ENCODE measurements at regions not wholly inside any gene's neighbourhood (a gene's known extent, or its start where the extent isn't known, plus 50 kb on each side); places are given as distances from the start of the nearest gene placed in this dataset.

DNA sequence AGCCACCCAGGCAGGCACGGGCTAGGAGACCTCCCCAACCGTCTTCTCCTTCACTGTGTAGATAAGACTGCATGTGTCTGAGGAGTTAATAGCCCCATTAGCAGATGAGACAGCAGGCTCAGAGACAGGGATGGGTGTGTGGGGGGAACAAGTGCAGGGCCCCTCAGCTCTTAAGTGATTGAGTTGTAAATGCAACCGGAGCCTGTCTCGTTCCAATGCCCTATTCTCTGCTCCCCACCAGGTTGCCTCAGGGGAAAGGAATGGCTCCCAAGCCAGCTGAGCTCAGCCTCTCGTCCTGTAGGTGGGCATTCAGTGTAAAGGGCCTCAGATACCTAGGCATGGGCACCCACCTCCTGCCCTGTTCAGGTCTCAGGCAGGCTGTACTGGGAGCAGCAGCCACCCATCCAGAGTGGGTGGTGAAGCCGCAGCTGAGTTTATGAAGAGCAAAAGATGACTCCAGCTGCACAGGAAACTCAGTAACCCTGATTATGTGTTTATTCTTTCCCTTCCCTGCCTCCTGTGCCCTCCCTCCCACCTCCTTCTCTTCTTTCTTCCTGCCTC is 87.3 kb downstream of the PJA1 start:
- no peak for DNase-seq
- H3K27ac Mint-ChIP-seq: no peak overlapping the region
- no peaks in the 10 kb centered on the region for H3K27me3 Mint-ChIP-seq
- H3K36me3 Mint-ChIP-seq (ENCODE audit: low read depth): no peaks in the 10 kb centered on the region
- no peak overlapping the region for H3K4me3 Mint-ChIP-seq
- ChIA-PET CTCF (no interaction called here), POLR2A (no interaction called here)
- H3K4me1 Mint-ChIP-seq: no peaks in the 10 kb centered on the region
- H3K9me3 Mint-ChIP-seq: no peaks in the 10 kb centered on the region

DNA sequence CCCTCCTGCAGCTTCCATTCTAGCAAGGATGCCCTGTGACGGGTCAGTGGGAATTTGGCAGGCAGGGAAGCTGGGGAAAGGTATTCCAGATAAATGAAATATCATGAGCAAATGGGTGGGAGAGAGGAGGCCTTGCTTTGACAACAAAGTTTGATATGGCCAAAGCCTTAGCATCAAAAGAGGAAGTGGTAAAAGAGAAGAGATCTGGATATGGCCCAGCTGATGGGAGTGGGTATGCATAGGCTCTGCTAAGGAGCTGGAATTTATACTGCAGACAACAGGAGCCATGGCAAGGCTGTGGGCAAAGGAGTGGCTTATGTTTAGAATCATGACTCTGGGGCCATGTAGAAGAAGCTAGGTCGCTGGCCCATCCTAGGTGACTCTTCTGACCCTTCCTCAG is 89.2 kb downstream of the PJA1 start:
- H3K27ac Mint-ChIP-seq: no peak overlapping the region
- H3K27me3 Mint-ChIP-seq: no peaks in the 10 kb centered on the region
- no peaks in the 10 kb centered on the region for H3K36me3 Mint-ChIP-seq (ENCODE audit: low read depth)
- no peak overlapping the region for H3K4me3 Mint-ChIP-seq
- DNase-seq: no peak
- ChIA-PET POLR2A (no interaction called here), CTCF (no interaction called here)
- no peaks in the 10 kb centered on the region for H3K4me1 Mint-ChIP-seq
- H3K9me3 Mint-ChIP-seq: no peaks in the 10 kb centered on the region

DNA sequence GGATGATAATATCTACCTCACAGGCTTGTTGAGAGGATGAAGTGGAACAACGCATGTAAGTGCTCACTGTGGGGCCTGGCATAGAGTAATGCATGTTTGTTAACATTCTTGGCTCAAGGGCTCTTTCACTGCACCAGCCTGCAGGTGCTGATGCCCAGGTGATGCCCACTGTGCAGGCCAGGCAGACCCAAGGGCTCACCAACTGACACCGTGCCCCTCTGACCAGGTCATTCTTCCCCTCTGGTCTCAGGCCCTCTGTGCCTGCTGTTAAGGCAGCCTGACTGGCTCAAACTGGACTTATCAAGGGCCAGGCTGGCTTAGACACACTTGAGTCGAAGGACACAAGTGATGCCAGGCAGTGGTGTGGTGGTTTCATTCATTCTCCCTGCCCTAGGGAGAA is 90.5 kb downstream of the PJA1 start:
- Mint-ChIP-seq H3K9me3 (no peaks in the 10 kb centered on the region), H3K27me3 (no peaks in the 10 kb centered on the region)

DNA sequence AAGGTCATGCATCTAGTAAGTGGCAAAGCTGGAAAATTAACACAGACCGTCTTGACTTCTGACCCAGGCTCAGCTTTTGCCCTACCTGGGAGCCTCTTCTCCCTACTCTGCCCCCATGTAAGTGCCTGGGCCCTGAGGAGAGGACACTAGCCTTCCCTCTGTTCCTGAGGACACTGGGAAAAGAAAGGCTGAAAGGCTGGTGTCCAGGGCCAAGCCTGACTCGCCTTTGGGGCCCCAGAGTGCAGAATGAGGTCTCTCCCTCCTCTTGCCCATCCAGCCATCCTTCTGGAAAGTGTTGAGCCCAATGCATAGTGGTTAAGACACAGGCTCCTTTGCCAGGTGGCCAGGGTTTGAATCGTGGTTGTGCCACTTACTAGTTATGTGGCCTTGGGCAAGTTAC is 91.5 kb downstream of the PJA1 start:
- CTCF ChIA-PET: no interaction called here
- no peaks in the 10 kb centered on the region for H3K4me1 Mint-ChIP-seq
- no peak overlapping the region for H3K27ac Mint-ChIP-seq
- no peaks in the 10 kb centered on the region for H3K27me3 Mint-ChIP-seq
- no peak overlapping the region for H3K4me3 Mint-ChIP-seq
- no peaks in the 10 kb centered on the region for H3K9me3 Mint-ChIP-seq
- no peaks in the 10 kb centered on the region for H3K36me3 Mint-ChIP-seq (ENCODE audit: low read depth)
- DNase-seq: no peak
- POLR2A ChIA-PET: no interaction called here

More for the DNA sequence above, 90.5 kb downstream of the PJA1 start:
- POLR2A ChIA-PET: no interaction called here
- Mint-ChIP-seq H3K36me3 (ENCODE audit: low read depth) (no peaks in the 10 kb centered on the region), H3K4me3 (no peak overlapping the region), H3K27ac (no peak overlapping the region), H3K4me1 (no peaks in the 10 kb centered on the region)
- DNase-seq: no peak
- CTCF ChIA-PET: no interaction called here

DNA sequence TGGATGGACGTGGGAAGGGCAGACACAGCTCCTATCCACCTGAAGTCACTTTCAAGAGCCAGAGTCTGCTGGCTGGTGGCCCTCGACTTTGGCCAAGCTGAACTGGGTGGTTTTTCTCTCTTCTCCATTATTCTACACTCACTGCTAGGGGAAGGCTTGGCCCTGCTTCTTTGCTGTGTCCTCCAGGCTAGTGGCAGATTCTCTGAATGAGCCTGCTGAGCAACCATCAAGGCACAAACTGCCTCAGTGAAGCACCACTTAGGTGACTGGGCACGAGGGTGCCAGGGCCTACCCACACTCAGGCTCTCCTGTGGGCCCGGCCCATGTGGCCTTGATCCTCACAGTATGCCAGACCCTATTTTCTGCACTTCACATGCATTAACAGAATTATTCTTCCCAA is 92.0 kb downstream of the PJA1 start:
- DNase-seq: no peak
- H3K4me1 Mint-ChIP-seq: no peaks in the 10 kb centered on the region
- ChIA-PET POLR2A (no interaction called here), CTCF (no interaction called here)
- no peaks in the 10 kb centered on the region for H3K9me3 Mint-ChIP-seq
- H3K27me3 Mint-ChIP-seq: no peaks in the 10 kb centered on the region
- no peaks in the 10 kb centered on the region for H3K36me3 Mint-ChIP-seq (ENCODE audit: low read depth)
- no peak overlapping the region for H3K4me3 Mint-ChIP-seq
- no peak overlapping the region for H3K27ac Mint-ChIP-seq

DNA sequence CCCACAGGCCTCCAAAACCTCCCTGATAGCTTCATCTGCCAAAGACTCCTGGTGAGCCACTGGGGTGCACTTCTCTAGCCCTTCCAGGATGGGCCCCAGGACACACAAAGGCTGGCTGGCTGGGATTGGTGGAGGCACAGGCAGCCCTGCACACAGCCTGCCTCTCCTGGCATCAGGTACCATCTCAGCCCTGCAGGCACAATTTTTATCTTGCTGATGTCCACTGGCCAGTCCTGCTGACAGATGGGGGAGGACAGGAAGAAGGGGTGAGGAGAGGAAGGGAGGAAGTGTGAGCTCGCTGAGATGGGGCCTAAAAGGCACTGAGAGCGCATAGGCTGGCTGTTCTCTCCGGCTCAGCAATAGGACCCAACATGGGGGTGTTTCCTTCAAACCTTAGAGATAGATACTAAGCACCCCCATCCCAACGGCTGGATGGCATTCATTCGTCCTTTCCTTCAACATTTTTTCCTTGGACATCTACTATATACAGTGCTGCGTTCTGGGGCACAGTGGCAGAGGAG is 92.7 kb downstream of the PJA1 start:
- CTCF ChIA-PET: no interaction called here
- no peaks in the 10 kb centered on the region for H3K9me3 Mint-ChIP-seq

DNA sequence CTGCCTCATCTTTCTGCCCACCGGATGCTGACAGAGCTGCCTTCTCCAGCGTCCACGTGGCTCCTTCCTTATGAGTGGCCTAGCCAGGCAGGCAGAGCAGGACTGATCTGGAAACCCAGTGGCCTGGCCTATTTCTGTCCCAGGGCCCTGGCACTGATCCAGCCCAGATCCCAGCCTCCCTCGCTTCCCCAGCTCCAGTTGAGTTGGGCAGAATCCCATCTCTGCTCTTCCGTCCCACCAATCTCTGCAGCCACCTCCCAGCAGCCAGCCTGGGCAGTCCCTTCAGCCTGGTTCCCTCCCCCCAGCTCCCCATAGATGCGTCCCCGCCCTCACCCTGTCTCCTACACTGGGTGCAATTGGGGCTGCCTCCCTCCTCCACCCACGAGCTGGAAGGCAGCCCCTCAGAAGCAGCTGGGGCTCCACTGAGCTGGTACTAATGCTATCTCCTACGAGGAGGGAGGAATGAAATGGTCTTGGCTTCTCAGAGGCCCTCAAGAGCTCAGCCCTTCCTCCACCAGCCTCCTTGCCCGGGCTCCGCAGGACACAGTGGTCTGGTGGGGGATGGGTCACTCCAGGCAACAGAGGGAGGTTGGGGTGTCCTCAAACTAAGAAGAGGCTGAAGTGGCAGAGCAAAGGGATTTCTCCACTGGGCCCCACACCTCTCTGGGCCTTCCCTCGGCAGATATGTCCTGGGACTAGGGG is 94.2 kb downstream of the PJA1 start:
- POLR2A ChIA-PET: no interaction called here
- H3K9me3 Mint-ChIP-seq: no peaks in the 10 kb centered on the region
- H3K4me3 Mint-ChIP-seq: no peak overlapping the region
- H3K4me1 Mint-ChIP-seq: no peaks in the 10 kb centered on the region
- H3K27me3 Mint-ChIP-seq: no peaks in the 10 kb centered on the region
- DNase-seq: no peak
- H3K27ac Mint-ChIP-seq: no peak overlapping the region
- CTCF ChIA-PET: no interaction called here
- H3K36me3 Mint-ChIP-seq (ENCODE audit: low read depth): no peaks in the 10 kb centered on the region

More for the DNA sequence above, 92.7 kb downstream of the PJA1 start:
- Mint-ChIP-seq H3K4me1 (no peaks in the 10 kb centered on the region), H3K27ac (no peak overlapping the region), H3K4me3 (no peak overlapping the region), H3K36me3 (ENCODE audit: low read depth) (no peaks in the 10 kb centered on the region), H3K27me3 (no peaks in the 10 kb centered on the region)
- no peak for DNase-seq
- POLR2A ChIA-PET: no interaction called here

DNA sequence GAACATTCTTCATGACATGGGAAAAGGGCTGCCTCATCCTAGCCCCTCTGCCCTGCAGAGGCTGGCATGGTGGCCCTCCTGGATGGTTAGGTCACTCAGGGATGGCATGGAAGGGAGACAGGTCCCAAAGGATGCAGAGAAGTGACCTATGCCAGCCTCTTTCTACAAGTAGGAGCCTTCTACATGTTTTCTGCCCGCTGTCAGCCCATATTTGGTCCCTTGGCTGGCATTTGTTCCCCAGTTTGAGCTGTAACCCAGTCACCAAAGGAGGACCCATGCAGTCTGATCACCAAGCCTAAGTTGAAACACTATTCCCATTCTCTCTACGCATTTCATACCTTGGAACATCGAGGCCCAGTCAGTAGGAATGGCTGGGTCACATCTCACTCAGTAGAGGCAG is 95.4 kb downstream of the PJA1 start:
- CTCF ChIA-PET: no interaction called here
- Mint-ChIP-seq H3K4me3 (no peak overlapping the region), H3K27ac (no peak overlapping the region), H3K27me3 (no peaks in the 10 kb centered on the region), H3K9me3 (no peaks in the 10 kb centered on the region), H3K36me3 (ENCODE audit: low read depth) (no peaks in the 10 kb centered on the region), H3K4me1 (no peaks in the 10 kb centered on the region)
- no peak for DNase-seq
- POLR2A ChIA-PET: no interaction called here

DNA sequence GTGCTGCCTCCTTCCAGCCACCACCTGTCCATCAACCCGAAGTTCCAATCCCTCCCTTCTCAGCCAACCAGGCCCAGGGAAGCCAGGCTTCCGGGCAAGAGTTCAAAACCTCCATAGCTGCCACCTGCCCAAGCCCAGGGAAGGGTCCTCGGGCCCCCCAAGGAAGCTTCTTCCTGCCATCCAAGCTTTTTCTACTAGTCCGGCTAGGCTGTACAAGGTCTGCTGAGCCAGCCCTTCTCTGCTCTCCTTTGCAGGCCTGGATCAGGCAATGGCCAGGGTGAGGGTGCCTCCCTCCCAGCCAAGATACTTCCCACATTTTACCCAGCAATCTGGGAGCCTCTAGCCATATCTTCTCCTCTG is 96.2 kb downstream of the PJA1 start:
- POLR2A ChIA-PET: no interaction called here
- Mint-ChIP-seq H3K36me3 (ENCODE audit: low read depth) (no peaks in the 10 kb centered on the region), H3K4me3 (no peak overlapping the region), H3K27ac (no peak overlapping the region), H3K9me3 (no peaks in the 10 kb centered on the region), H3K4me1 (no peaks in the 10 kb centered on the region), H3K27me3 (no peaks in the 10 kb centered on the region)
- CTCF ChIA-PET: no interaction called here
- no peak for DNase-seq

DNA sequence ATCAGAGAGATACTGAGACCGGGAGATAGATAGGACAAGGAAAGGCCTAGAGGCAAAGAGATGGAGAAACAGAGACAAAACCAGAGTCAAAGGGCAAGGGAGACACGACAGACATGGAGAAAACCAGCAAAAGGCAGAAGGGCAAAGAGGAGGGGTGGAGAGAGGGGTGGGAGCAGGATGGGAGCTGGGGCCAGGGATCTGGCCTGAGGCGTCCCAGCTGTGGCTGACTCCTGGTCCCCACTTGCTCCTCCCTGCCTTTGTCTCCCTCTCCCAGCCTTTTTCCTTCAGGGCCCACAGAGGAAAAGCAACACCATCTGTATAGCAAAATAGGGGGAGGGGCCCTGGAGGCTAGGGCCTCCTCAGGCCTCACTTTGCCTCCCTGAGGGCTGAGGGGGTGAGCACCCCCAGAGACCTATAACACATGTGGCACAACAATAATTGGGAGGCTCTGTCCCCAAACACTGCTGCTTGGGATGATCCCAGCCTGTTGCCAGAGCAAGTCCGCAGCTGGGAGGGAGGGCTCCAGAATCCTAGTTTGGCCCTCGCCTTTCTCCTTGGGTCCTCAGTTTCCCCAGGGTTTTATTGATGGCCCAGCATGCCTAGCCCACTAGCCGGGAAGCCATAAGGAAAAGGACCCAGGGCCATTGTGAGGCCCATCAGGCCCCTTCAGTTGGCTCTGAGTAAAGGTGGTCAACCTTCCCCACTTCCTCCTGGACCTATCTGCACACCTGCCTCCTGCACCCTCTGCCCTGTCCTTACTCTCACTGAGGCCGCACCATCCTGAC is 96.8 kb downstream of the PJA1 start:
- Mint-ChIP-seq H3K9me3 (no peaks in the 10 kb centered on the region), H3K36me3 (ENCODE audit: low read depth) (no peaks in the 10 kb centered on the region), H3K4me3 (no peak overlapping the region), H3K27me3 (no peaks in the 10 kb centered on the region), H3K4me1 (no peaks in the 10 kb centered on the region), H3K27ac (no peak overlapping the region)
- CTCF ChIA-PET: no interaction called here
- no peak for DNase-seq
- POLR2A ChIA-PET: no interaction called here

DNA sequence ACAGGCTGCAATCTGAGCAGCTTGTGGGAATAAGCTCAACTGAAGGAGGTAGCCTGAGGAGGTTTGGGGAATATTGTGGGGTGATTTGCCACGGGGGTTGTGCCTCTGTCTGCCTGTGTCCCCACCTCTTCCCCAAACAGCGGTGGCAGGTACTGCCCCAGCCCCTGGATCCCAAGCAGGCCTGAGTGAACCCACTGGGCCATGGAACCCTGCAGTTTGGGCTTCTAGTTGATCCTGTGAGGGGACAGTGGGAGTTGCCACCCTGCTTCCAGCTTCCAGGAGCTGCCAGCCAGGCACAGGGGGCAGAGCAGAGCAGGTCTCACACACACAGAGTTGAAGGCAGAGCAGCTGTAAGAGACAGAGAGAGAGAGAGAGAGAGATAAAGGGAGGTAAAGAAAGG is 97.4 kb downstream of the PJA1 start:
- no peak for DNase-seq
- no peak overlapping the region for H3K27ac Mint-ChIP-seq
- H3K4me1 Mint-ChIP-seq: no peaks in the 10 kb centered on the region
- H3K36me3 Mint-ChIP-seq (ENCODE audit: low read depth): no peaks in the 10 kb centered on the region
- CTCF ChIA-PET: no interaction called here
- H3K4me3 Mint-ChIP-seq: no peak overlapping the region
- POLR2A ChIA-PET: no interaction called here
- no peaks in the 10 kb centered on the region for H3K9me3 Mint-ChIP-seq
- H3K27me3 Mint-ChIP-seq: no peaks in the 10 kb centered on the region

DNA sequence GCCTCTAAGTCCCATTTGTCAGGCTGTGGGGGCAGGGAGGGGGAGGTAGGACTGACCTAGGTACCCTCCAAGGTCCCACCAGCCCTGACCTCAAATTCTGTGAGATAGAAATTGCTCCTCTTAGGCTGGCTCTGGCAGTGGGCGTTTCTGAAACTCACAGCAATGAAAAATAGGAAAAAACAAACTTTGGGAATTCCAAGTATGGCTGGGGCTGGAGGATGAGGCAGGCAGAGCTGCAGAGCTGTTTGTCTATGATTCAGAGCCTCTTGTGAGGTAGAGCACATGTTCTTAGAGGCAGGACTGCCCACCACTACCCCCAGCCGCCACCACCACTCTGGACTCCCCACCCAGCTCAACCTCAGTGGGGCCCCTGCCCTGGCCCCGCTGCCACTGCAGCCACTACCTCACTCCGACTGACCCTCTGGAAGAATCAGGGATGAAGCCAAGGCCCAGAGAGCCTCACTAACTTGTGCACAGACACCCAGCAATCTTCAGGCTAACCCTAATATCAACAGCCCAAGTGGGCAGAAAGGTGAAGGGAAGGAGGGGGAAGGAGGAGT is 98.2 kb downstream of the PJA1 start:
- no peak overlapping the region for H3K4me3 Mint-ChIP-seq
- no peak for DNase-seq
- ChIA-PET CTCF (no interaction called here), POLR2A (no interaction called here)
- no peak overlapping the region for H3K27ac Mint-ChIP-seq
- H3K36me3 Mint-ChIP-seq (ENCODE audit: low read depth): no peaks in the 10 kb centered on the region
- H3K9me3 Mint-ChIP-seq: no peaks in the 10 kb centered on the region
- H3K27me3 Mint-ChIP-seq: no peaks in the 10 kb centered on the region
- no peaks in the 10 kb centered on the region for H3K4me1 Mint-ChIP-seq

DNA sequence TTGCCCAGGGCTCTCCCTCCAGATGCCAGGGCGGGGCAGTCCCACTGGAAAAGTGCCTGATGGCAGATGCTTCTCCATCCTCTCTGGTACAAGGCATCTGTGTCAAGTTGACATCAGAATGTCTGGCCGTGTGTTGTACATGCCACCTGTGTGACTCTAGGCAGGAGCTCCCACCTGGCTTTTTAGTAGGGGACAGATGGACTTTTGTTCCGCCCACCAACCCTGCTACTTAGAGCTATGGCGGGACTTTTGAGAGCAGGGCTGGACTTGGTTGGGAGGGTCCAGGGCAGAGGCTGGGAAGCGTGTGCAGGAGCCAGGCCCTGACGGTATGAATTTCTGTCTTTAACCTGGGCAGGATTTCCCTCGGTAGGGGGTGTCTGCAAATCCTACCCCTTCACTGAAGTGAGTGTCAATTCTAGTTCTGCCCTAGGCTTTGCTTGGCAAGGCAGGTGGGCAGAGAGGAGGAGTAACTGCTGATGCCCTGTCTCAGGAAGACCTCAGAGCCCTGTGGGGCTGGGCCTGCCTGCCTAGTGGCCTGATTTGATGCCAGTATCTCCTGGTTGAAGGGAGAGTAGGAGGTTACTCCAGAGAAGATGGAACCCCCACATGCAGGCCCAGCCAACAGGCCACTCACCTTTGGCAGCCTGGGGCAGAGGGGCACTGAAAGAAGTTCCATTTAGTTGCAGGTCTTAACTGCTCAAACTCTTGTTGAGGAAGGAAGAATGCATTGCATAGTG is 99.1 kb downstream of the PJA1 start:
- ChIA-PET CTCF (no interaction called here), POLR2A (no interaction called here)
- H3K27me3 Mint-ChIP-seq: no peaks in the 10 kb centered on the region
- no peaks in the 10 kb centered on the region for H3K9me3 Mint-ChIP-seq
- H3K27ac Mint-ChIP-seq: no peak overlapping the region
- H3K4me3 Mint-ChIP-seq: no peak overlapping the region
- H3K4me1 Mint-ChIP-seq: no peaks in the 10 kb centered on the region
- H3K36me3 Mint-ChIP-seq (ENCODE audit: low read depth): no peaks in the 10 kb centered on the region
- DNase-seq: no peak
